Effector memory CD8-positive, alpha-beta T cell (primary cell): ENCODE measurements at regions not wholly inside any gene's neighbourhood (a gene's known extent, or its start where the extent isn't known, plus 50 kb on each side); places are given as distances from the start of the nearest gene placed in this dataset.
A peak's percentile ranks its signal among the peaks of the same experiment; 100 is the strongest.

Experiments used
- ATAC-seq: fragments of 150-1000 bp; cut with Tn5 transposase; replicated peaks from 2 replicates; pipeline ENCODE4 v1.10.0; 2021; ENCODE audit warnings: mild to moderate bottlenecking, moderate library complexity
- DNase-seq, 3 experiments: peaks; one replicate each; pipeline ENCODE4 v3.0.0; 2021
- H3K27ac Mint-ChIP-seq, 2 donors: one replicate each; pipeline ENCODE4 v1.8.0; 2022; ENCODE audit warnings: mild to moderate bottlenecking in 2 of 2, mixed read lengths in 2 of 2, moderate library complexity in 2 of 2
- H3K27me3 Mint-ChIP-seq, 2 donors: one replicate each; pipeline ENCODE4 v1.8.0; 2022; ENCODE audit warnings: mixed read lengths in 2 of 2
- H3K36me3 Mint-ChIP-seq: one replicate; pipeline ENCODE4 v1.8.0; 2022; ENCODE audit warnings: mild to moderate bottlenecking, moderate library complexity, mixed read lengths; ENCODE audit not compliant: insufficient read depth
- H3K4me1 Mint-ChIP-seq, 2 donors: one replicate each; pipeline ENCODE4 v1.8.0; 2022; ENCODE audit warnings: low read depth in 2 of 2, mixed read lengths in 2 of 2
- H3K4me3 Mint-ChIP-seq, 2 donors: one replicate each; pipeline ENCODE4 v1.8.0; 2022; ENCODE audit warnings: mild to moderate bottlenecking in 2 of 2, mixed read lengths in 2 of 2, moderate library complexity in 2 of 2
- H3K9me3 Mint-ChIP-seq, 2 donors: one replicate each; pipeline ENCODE4 v1.8.0; 2022; ENCODE audit warnings: mixed read lengths in 2 of 2

- ATAC-seq: no peak
- no peak overlapping the region for H3K27ac Mint-ChIP-seq
- peaks cover 0 to 7% of the 10 kb centered on the region in 2 donors for H3K27me3 Mint-ChIP-seq
- H3K9me3 Mint-ChIP-seq: no peaks in the 10 kb centered on the region
- DNase-seq: no peak
- H3K4me3 Mint-ChIP-seq: no peak overlapping the region
- no peaks in the 10 kb centered on the region for H3K36me3 Mint-ChIP-seq
- no peaks in the 10 kb centered on the region for H3K4me1 Mint-ChIP-seq
Observed at GRCh38 chr22:48585916-48586798, 1241.5 kb downstream of the BRD1 start.

GRCh38 chr22:48584170-48584569 lies 1243.5 kb downstream of the BRD1 start:
- peaks cover 0 to 4% of the 10 kb centered on the region in 2 donors for H3K27me3 Mint-ChIP-seq
- H3K4me1 Mint-ChIP-seq: no peaks in the 10 kb centered on the region
- ATAC-seq (no peak), DNase-seq (no peak)
- no peak overlapping the region for H3K4me3 Mint-ChIP-seq
- H3K9me3 Mint-ChIP-seq: no peaks in the 10 kb centered on the region
- H3K27ac Mint-ChIP-seq: no peak overlapping the region
- H3K36me3 Mint-ChIP-seq: peaks cover 3% of the 10 kb centered on the region

- H3K9me3 Mint-ChIP-seq: no peaks in the 10 kb centered on the region
- no peak overlapping the region for H3K27ac Mint-ChIP-seq
- ATAC-seq (no peak), DNase-seq (no peak)
- peaks cover 17 to 26% of the 10 kb centered on the region in 2 donors for H3K27me3 Mint-ChIP-seq
- H3K4me3 Mint-ChIP-seq: no peak overlapping the region
- H3K4me1 Mint-ChIP-seq: no peaks in the 10 kb centered on the region
- peaks cover 3% of the 10 kb centered on the region for H3K36me3 Mint-ChIP-seq
Observed at GRCh38 chr22:48581796-48582469, 1245.7 kb downstream of the BRD1 start.

GRCh38 chr22:48581205-48581766 lies 1246.4 kb downstream of the BRD1 start:
- Mint-ChIP-seq H3K9me3 (no peaks in the 10 kb centered on the region), H3K36me3 (peaks cover 3% of the 10 kb centered on the region), H3K27ac (no peak overlapping the region), H3K27me3 (peaks cover 17 to 26% of the 10 kb centered on the region in 2 donors), H3K4me1 (no peaks in the 10 kb centered on the region), H3K4me3 (no peak overlapping the region)
- DNase-seq (no peak), ATAC-seq (no peak)

GRCh38 chr22:48580481-48580970 lies 1247.1 kb downstream of the BRD1 start:
- Mint-ChIP-seq H3K27me3 (peaks cover 17 to 26% of the 10 kb centered on the region in 2 donors), H3K9me3 (no peaks in the 10 kb centered on the region), H3K27ac (no peak overlapping the region), H3K4me3 (no peak overlapping the region), H3K4me1 (no peaks in the 10 kb centered on the region), H3K36me3 (peaks cover 3% of the 10 kb centered on the region)
- ATAC-seq (no peak), DNase-seq (no peak)

- no peak overlapping the region for H3K4me3 Mint-ChIP-seq
Observed at GRCh38 chr22:48579928-48580309, 1247.8 kb downstream of the BRD1 start.

GRCh38 chr22:48579043-48579927 lies 1248.4 kb downstream of the BRD1 start:
- H3K27ac Mint-ChIP-seq: no peak overlapping the region
- ATAC-seq (no peak), DNase-seq (no peak)
- peaks cover 0 to 2% of the 10 kb centered on the region in 2 donors for H3K4me1 Mint-ChIP-seq
- H3K36me3 Mint-ChIP-seq: peaks cover 3% of the 10 kb centered on the region
- no peak overlapping the region for H3K4me3 Mint-ChIP-seq
- peaks cover 24 to 34% of the 10 kb centered on the region in 2 donors for H3K27me3 Mint-ChIP-seq
- H3K9me3 Mint-ChIP-seq: no peaks in the 10 kb centered on the region

More at GRCh38 chr22:48579928-48580309, 1247.8 kb downstream of the BRD1 start:
- Mint-ChIP-seq H3K27me3 (peaks cover 17 to 28% of the 10 kb centered on the region in 2 donors), H3K27ac (no peak overlapping the region), H3K9me3 (no peaks in the 10 kb centered on the region), H3K4me1 (no peaks in the 10 kb centered on the region), H3K36me3 (peaks cover 3% of the 10 kb centered on the region)
- ATAC-seq: no peak
- DNase-seq: no peak

- H3K27me3 Mint-ChIP-seq: peaks cover 32 to 43% of the 10 kb centered on the region in 2 donors
- H3K9me3 Mint-ChIP-seq: no peaks in the 10 kb centered on the region
- peak overlapping the region in 1 of 2 donors; percentile 28 for H3K4me3 Mint-ChIP-seq
- H3K36me3 Mint-ChIP-seq: peaks cover 3% of the 10 kb centered on the region
- H3K4me1 Mint-ChIP-seq: peaks cover 0 to 2% of the 10 kb centered on the region in 2 donors
- no peak overlapping the region for H3K27ac Mint-ChIP-seq
- ATAC-seq: no peak
- DNase-seq: no peak
Observed at GRCh38 chr22:48578138-48579042, 1249.3 kb downstream of the BRD1 start.

- Mint-ChIP-seq H3K27me3 (peaks cover 35 to 48% of the 10 kb centered on the region in 2 donors), H3K4me3 (peak overlapping the region; percentile 28 to 52), H3K4me1 (peaks cover 0 to 2% of the 10 kb centered on the region in 2 donors), H3K9me3 (no peaks in the 10 kb centered on the region), H3K27ac (no peak overlapping the region), H3K36me3 (peaks cover 3% of the 10 kb centered on the region)
- ATAC-seq (no peak), DNase-seq (no peak)
Observed at GRCh38 chr22:48577691-48578090, 1250.0 kb downstream of the BRD1 start.

GRCh38 chr22:48577014-48577690 lies 1250.5 kb downstream of the BRD1 start:
- peak overlapping the region in 1 of 2 donors; percentile 52 for H3K4me3 Mint-ChIP-seq
- H3K27ac Mint-ChIP-seq: no peak overlapping the region
- ATAC-seq (no peak), DNase-seq (no peak)
- peaks cover 0 to 2% of the 10 kb centered on the region in 2 donors for H3K4me1 Mint-ChIP-seq
- peaks cover 0 to 2% of the 10 kb centered on the region in 2 donors for H3K9me3 Mint-ChIP-seq
- peaks cover 3% of the 10 kb centered on the region for H3K36me3 Mint-ChIP-seq
- peaks cover 35 to 53% of the 10 kb centered on the region in 2 donors for H3K27me3 Mint-ChIP-seq

GRCh38 chr22:48576333-48577013 lies 1251.2 kb downstream of the BRD1 start:
- ATAC-seq: no peak
- Mint-ChIP-seq H3K36me3 (peaks cover 3% of the 10 kb centered on the region), H3K4me3 (no peak overlapping the region), H3K4me1 (peaks cover 0 to 2% of the 10 kb centered on the region in 2 donors), H3K27me3 (peaks cover 35 to 54% of the 10 kb centered on the region in 2 donors), H3K27ac (no peak overlapping the region), H3K9me3 (peaks cover 0 to 5% of the 10 kb centered on the region in 2 donors)
- no peak for DNase-seq
